Suprapubic skin (tissue), 4 donors: ENCODE measurements at regions not wholly inside any gene's neighbourhood (a gene's known extent, or its start where the extent isn't known, plus 50 kb on each side); places are given as distances from the start of the nearest gene placed in this dataset.
"Not testable (repeated sequence)": the region's sequence is repeated elsewhere in the genome, so short reads cannot be mapped to it uniquely, and the experiment has no call there.

ENCODE experiments used
- DNase-seq, 2 donors: peaks; one replicate each; pipeline ENCODE4 v3.0.0-alpha.2; 2019; ENCODE audit warnings: low spot score in 2 of 2
- H3K27ac ChIP-seq: fragments of 200-600 bp; sonication (generic); one replicate; pipeline ENCODE4 v1.5.1; 2019
- H3K27me3 ChIP-seq: fragments of 200-600 bp; sonication (generic); one replicate; pipeline ENCODE4 v1.5.1; 2019
- H3K36me3 ChIP-seq: fragments of 200-600 bp; sonication (generic); one replicate; pipeline ENCODE4 v1.5.1; 2019
- H3K4me1 ChIP-seq: fragments of 200-600 bp; sonication (generic); one replicate; pipeline ENCODE4 v1.5.1; 2019
- H3K4me3 ChIP-seq: fragments of 200-600 bp; sonication (generic); one replicate; pipeline ENCODE4 v1.5.1; 2019; ENCODE audit warnings: mild to moderate bottlenecking
- H3K9me3 ChIP-seq: fragments of 200-600 bp; sonication (generic); one replicate; pipeline ENCODE4 v1.5.1; 2019
- EP300 ChIP-seq: sonication (generic); formaldehyde crosslinking; IDR thresholded peaks from one replicate; pipeline ENCODE4 v1.6.1; 2017; ENCODE audit warnings: antibody characterized with exemption
- POLR2A ChIP-seq, 2 donors: fragments of 450-650 bp; IDR thresholded peaks; one replicate each; pipeline ENCODE4 v1.6.1; 2017; ENCODE audit warnings: antibody characterized with exemption in 2 of 2, mild to moderate bottlenecking in 2 of 2, moderate library complexity in 2 of 2
- POLR2AphosphoS5 ChIP-seq, 3 donors: sonication (generic); formaldehyde crosslinking; IDR thresholded peaks; one replicate each; pipeline ENCODE4 v1.6.1; 2017; ENCODE audit warnings: antibody characterized with exemption in 3 of 3
- WGBS: methylation state at CpG from one replicate; pipeline ENCODE4 v1.1.5; 2018; 5-methylcytosine and 5-hydroxymethylcytosine counted together
- TF ChIP-seq, protein P1 (sequence below), 2 donors: fragments of 200-600 bp in 1 of 2; fragments of 450-650 bp in 1 of 2; sonication (generic) in 1 of 2; IDR thresholded peaks; one replicate each; pipeline ENCODE4 v1.5.1; 2016 to 2019; ENCODE audit warnings: antibody characterized with exemption in 2 of 2, mild to moderate bottlenecking in 1 of 2, moderate library complexity in 1 of 2

DNA sequence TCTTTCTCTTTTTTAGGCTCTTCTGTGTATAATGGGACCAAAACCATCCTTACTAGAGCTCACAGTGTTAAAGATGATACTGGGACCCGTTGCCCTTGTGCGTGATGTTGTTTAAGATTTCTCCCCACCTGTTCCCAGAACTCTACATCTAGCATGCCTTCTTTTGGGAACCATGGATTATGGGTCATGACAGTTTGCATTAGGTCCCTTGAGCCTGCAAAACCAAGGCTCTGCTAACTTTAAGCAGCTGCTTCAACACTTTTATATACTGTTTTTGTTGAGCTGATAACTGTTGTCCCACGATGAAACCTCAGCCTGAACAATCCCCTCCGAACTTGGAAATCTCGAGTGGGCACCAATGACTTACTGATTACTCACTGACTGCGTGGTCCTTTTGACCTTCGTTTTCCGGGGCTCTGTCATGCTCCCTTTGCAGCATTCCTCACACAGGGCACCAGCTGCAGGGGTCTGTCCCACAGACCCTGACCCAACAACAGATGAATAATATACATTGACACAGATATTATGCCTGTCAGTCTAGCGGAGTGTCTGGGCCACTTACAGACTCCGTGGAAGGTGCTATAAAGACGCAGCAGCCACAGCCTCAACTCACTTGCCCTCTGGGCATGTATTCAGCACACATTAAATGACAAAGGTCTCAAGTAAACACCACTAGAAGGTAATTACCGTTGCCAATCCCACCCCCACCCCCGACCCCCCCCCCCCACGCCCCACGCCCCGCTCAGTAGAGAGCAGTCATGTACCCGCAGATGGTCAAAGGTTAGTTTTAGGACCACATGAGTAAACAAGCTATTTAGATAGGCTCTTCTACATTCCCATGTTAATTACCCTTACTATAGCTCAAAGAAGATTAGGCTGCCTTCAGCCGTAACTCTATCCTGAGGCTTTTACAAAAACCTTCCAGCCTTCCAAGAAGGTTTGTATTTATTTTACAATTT is 162.0 kb upstream of the WDFY3 start:
- whole genome bisulfite sequencing, result 85% methylated on average over 17 of the region's 18 CpGs
- H3K9me3 ChIP-seq, result no peaks in the 10 kb centered on the region
- DNase-seq, result no peak
- no peaks in the 10 kb centered on the region for H3K36me3 ChIP-seq
- H3K4me1 ChIP-seq, result no peaks in the 10 kb centered on the region
- no peaks in the 10 kb centered on the region for H3K27me3 ChIP-seq
- TF ChIP-seq, protein P1, sequence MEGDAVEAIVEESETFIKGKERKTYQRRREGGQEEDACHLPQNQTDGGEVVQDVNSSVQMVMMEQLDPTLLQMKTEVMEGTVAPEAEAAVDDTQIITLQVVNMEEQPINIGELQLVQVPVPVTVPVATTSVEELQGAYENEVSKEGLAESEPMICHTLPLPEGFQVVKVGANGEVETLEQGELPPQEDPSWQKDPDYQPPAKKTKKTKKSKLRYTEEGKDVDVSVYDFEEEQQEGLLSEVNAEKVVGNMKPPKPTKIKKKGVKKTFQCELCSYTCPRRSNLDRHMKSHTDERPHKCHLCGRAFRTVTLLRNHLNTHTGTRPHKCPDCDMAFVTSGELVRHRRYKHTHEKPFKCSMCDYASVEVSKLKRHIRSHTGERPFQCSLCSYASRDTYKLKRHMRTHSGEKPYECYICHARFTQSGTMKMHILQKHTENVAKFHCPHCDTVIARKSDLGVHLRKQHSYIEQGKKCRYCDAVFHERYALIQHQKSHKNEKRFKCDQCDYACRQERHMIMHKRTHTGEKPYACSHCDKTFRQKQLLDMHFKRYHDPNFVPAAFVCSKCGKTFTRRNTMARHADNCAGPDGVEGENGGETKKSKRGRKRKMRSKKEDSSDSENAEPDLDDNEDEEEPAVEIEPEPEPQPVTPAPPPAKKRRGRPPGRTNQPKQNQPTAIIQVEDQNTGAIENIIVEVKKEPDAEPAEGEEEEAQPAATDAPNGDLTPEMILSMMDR (IDR thresholded peaks at IDR 0.05), result no peak
- TF ChIP-seq POLR2A (IDR thresholded peaks at IDR 0.05) (no peak), EP300 (no peak), POLR2AphosphoS5 (IDR thresholded peaks at IDR 0.05) (no peak)
- no peak overlapping the region for H3K4me3 ChIP-seq
- H3K27ac ChIP-seq, result no peak overlapping the region

DNA sequence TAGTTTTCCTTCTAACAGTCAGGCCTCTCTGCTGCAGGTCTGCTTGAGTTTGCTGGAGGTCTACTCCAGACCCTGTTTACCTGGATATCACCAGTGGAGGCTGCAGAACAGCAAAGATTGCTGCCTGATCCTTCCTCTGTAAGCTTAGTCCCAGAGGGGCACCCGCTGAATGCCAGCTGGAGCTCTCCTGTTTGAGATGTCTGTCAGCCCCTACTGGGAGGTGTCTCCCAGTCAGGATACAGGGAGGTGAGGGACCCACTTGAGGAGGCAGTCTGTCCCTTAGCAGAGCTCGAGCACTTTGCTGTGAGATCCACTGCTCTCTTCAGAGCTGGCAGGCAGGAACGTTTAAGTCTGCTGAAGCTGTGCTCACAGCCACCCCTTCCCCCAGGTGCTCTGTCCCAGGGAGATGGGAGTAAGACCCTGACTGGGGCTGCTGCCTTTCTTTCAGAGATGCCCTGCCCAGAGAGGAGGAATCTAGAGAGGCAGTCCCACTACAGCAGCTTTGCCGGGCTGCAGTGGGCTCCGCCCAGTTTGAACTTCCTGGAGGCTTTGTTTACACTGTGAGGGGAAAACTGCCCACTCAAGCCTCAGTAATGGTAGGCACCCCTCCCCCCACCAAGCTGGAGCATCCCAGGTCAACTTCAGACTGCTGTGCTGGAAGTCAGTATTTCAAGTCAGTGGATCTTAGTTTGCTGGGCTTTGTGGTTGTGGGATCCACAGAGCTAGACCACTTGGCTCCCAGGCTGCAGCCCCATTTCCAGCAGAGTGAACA is 163.1 kb upstream of the WDFY3 start:
- not testable (repeated sequence) for DNase-seq, H3K27me3 ChIP-seq, H3K27ac ChIP-seq, H3K36me3 ChIP-seq, H3K4me1 ChIP-seq, H3K4me3 ChIP-seq, H3K9me3 ChIP-seq
- WGBS, result 84% methylated on average over 3 of the region's 5 CpGs

DNA sequence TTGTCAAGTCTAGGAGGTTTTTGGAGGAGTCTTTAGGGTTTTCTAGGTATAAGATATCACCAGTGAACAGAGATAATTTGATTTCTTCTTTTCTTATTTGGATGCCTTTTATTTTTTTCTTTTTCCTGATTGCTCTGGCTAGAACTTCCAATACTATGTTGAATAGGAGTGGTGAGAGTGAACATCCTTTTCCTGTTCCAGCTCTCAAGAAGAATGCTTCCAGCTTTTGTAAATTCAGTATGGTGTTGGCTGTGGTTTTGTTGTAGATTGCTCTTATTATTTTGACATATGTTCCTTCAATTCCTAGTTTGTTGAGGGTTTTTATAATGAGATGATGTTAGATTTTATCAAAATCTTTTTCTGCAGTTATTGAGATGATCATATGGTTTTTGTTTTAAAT is 165.6 kb upstream of the WDFY3 start:
- no peaks in the 10 kb centered on the region for H3K4me1 ChIP-seq
- no peaks in the 10 kb centered on the region for H3K36me3 ChIP-seq
- no peaks in the 10 kb centered on the region for H3K27me3 ChIP-seq

DNA sequence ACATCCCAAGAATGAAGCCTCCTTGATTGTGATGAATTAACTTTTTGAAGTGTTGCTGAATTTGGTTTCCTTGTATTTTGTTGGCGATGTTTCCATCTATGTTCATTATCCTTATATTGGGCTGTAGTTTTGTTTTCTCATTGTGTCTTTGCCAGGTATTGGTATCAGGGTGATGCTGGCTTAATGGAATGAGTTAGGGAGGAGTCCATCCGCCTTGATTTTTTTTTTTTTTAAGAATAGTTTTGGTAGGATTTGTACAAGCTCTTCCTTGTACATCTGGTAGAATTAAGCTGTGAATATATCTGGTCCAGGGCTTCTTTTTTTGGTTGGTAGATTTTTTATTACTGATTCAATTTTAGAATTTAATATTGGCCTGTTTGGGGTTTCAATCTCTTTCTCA is 166.1 kb upstream of the WDFY3 start:
- no peaks in the 10 kb centered on the region for H3K36me3 ChIP-seq
- no peaks in the 10 kb centered on the region for H3K4me1 ChIP-seq
- DNase-seq, result no peak
- H3K4me3 ChIP-seq, result no peak overlapping the region
- no peak for TF ChIP-seq EP300
- TF ChIP-seq, protein P1 (IDR thresholded peaks at IDR 0.05), result no peak
- TF ChIP-seq POLR2AphosphoS5 (IDR thresholded peaks at IDR 0.05), result no peak
- no peak for TF ChIP-seq POLR2A (IDR thresholded peaks at IDR 0.05)
- H3K9me3 ChIP-seq, result no peaks in the 10 kb centered on the region
- WGBS, result 85% methylated on average over 2 of the region's 2 CpGs
- H3K27ac ChIP-seq, result no peak overlapping the region
- H3K27me3 ChIP-seq, result no peaks in the 10 kb centered on the region

More for the DNA sequence above, 165.6 kb upstream of the WDFY3 start:
- Histone ChIP-seq H3K27ac (no peak overlapping the region), H3K4me3 (no peak overlapping the region), H3K9me3 (no peaks in the 10 kb centered on the region)
- no peak for DNase-seq
- TF ChIP-seq POLR2A (IDR thresholded peaks at IDR 0.05) (no peak), POLR2AphosphoS5 (IDR thresholded peaks at IDR 0.05) (no peak), EP300 (no peak)
- TF ChIP-seq, protein P1 (IDR thresholded peaks at IDR 0.05), result no peak

DNA sequence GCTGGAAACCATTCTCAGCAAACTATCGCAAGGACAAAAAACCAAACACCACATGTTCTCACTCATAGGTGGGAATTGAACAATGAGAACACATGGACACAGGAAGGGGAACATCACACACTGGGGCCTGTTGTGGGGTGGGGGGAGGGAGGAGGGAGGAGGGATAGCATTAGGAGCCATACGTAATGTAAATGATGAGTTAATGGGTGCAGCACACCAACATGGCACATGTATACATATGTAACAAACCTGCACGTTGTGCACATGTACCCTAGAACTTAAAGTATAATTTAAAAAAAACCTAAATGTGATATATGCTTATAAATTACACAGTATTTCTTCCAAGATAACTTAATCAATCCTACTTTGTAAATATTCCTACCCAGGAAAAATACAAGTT is 173.3 kb upstream of the WDFY3 start:
- H3K4me3 ChIP-seq, H3K9me3 ChIP-seq, H3K27ac ChIP-seq, H3K27me3 ChIP-seq, H3K36me3 ChIP-seq, H3K4me1 ChIP-seq, DNase-seq: not testable (repeated sequence)
- 91% methylated on average over 3 of the region's 3 CpGs for WGBS

DNA sequence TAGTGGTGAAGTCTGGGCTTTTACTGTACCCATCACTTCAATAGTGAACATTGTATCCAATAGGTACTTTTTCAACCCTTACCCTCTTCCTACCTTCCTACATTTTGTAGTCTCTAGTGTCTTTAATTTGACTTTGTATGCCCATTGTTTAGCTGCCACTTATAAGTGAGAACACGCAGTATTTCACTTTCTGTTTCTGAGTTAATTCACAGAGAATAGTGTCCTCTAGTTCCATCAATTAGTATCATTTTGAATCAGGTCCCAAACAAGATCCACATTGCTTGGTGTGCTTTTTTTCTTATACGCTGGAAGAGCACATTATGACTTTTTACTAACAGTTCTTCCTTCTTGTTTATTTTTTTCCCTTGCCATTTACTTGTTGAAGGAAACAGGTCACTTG is 176.0 kb upstream of the WDFY3 start:
- DNase-seq, result no peak
- Histone ChIP-seq H3K4me1 (peaks cover 3% of the 10 kb centered on the region), H3K9me3 (no peaks in the 10 kb centered on the region), H3K27ac (no peak overlapping the region), H3K36me3 (no peaks in the 10 kb centered on the region), H3K4me3 (no peak overlapping the region), H3K27me3 (no peaks in the 10 kb centered on the region)
- WGBS, result 76% methylated on average over 2 of the region's 2 CpGs
- TF ChIP-seq POLR2AphosphoS5 (IDR thresholded peaks at IDR 0.05) (no peak), POLR2A (IDR thresholded peaks at IDR 0.05) (no peak), EP300 (no peak)
- TF ChIP-seq, protein P1 (IDR thresholded peaks at IDR 0.05), result no peak
